AG20443 (cell line): ENCODE measurements at regions not wholly inside any gene's neighbourhood (a gene's known extent, or its start where the extent isn't known, plus 50 kb on each side); places are given as distances from the start of the nearest gene placed in this dataset.

Experiments
- DNase-seq: peaks from one replicate; pipeline ENCODE4 v3.0.0; 2012; ENCODE audit warnings: low spot score, mixed read lengths

DNA sequence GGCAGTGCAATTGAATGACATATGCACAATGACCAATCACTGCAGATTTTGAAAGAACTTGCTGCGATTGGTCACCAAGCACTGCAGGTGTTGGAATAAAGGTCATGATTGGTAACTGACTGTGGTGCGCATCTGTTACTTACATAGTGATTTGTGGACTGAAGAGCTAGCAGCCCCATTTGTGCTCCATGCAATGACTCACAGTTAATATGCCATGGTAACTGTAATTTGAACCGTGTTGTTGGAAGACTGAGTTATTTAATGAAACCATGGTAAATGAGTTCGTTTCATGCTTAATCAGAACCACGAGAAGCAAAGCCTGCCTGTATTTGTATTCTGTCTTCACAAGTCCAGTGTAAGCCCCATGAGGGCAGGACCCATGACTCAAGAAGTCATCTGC is 220.5 kb downstream of the TJP1 start:
- DNase-seq: no peak

DNA sequence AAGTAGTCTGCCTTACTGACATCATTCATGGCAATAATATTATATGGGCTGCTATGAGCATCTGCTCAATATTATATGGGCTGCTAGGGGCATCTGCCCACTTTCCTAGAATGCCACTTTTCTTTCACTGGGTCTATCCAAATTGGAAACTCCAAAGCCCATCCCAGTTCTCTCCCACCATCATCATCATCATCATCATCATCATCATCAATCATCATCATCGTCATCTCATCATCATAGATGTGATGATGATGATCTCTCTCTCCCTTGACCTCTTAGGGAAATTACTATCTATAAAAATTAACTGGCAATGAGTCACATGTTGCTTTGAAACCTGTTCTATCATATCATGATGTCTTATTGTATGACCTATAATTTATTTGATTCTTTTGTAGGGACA is 222.0 kb downstream of the TJP1 start:
- DNase-seq: no peak

DNA sequence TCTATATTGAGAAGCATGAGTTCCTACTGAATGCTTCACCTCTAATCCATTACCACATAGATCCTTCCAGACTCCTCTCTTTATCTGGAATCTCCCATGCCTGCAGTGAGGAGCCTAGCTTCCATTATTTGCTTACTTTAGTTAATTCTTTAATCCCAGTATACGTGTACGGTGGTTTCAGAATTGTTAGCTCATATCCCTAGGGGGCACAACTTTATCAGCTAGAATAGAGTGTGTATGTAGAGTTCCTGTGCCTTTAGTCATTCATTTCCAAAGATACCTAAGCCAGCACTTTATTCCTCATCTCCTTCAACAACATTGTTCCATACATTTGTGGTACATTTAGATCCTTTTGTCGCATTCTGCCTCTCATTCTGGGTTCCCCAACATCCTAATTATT is 226.0 kb downstream of the TJP1 start:
- no peak for DNase-seq

DNA sequence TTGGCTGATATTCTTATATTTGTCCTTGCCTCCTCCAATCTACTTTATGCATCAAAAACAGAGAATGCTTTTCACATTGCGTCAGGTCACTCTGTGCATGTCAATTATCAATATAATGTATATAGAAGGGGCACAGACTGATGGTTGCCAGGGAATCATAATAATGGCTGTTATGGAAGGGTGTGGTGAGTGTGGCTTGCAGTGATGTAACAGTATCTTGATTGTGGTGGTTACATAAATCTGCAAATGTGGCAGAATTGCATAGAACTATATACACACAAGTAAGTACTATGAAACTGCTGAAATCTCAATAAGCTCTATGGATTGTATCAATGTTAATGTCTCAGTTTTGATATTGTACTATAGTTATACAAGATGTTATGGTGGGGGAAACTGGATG is 228.6 kb downstream of the TJP1 start:
- DNase-seq: no peak

DNA sequence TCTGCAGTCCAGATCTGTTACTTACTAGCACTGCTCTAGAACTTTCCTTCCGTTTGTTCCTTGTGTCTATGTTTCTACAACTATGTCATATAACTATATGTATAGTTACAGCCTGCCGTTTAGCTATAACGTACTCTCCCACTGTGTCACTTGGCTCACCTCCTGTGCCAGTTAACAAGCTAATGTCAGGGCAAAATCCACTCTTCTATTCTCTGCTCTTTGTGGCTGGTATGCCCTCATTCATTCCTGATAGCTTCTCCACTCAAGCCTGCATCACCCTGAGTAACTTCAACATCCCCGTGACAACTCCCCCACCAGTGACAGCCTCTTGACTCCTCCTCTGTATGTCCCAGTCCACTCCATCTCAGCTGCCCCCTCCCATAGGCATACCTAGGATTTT is 229.2 kb downstream of the TJP1 start:
- no peak for DNase-seq

DNA sequence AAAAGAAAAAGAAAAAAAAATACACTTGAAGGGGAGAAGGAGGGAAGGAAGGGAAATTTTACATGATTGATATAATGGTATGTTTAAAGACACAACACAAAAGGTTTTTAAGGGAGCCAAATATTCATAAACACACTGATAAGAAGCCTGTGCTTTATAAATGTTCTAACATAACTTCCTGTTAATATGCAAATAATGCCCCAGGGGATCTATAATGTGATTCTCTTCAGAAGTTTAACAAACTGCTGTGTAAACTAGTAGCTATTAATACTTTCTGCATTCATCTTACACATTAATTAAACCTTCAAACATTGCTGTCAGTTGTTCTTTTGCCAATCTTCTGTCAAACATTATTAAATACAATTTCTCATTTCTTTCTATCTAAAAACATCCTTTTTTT is 231.6 kb downstream of the TJP1 start:
- DNase-seq: no peak

DNA sequence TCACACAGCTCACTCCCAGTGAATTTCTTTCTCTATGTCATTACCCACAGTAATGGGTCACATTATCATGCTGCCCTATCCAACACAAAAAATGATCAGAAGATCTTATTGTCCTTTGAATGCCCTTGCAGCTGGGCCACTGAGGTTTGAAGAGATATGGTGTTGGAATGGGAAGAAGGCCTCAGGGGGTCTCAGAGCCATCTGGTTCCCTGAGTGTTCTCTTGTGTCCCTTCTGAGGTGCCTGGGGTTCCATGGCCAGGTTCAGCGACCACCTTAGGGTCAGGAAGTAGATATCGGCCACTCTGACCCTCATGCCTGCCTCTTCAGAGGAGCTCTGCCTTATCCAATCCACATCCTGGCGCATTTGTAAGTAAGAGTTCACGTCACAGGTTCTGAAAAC is 232.3 kb downstream of the TJP1 start:
- DNase-seq: no peak

DNA sequence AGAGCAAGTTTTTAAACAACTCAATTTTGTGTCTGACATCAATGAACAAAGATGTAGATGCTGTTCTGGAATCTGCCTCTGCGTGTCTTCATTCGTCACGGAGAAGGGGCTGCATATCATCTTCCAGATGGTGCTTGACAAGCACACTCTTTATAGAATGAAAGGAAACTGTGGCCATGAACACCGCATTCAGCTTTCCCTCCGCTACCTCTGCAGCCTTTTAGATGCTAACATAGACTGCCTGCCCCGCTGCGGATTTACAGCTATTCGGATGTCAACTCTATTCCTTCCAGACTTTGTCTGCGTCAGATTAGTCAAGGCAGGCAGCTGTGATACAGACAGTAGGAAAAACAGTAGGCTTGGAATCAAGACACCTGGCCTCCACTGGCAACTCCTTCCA is 232.9 kb downstream of the TJP1 start:
- no peak for DNase-seq

DNA sequence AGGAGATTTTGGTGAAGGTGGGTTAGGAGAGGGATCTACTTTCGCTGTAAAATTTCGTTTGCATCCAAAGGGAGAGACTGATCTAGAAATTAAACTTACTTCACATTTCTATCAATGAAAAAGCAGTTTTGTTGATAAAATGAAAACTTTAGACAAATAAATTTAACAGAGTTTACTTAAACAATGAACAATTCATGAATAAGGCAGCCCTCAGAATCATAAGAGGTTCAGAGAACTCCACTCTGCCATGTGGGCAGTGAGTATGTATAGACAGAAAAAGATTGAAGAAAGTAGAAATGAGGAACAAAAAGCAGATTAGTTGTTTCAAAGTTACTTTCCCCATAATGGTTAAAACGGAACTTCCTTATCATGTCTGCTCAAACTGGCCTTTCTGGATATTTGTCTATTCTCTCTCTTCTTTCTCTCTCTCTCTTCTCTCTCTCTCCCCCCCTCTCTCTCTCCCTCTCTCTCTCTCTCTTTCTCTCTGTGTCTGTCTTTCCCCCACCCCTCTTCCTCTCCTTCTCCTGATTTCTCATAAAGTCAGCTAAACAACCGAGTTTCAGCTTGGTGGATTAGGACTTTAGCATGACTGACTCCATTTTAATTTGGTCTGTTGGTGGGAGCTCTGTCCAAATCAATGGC is 248.9 kb downstream of the TJP1 start:
- no peak for DNase-seq

DNA sequence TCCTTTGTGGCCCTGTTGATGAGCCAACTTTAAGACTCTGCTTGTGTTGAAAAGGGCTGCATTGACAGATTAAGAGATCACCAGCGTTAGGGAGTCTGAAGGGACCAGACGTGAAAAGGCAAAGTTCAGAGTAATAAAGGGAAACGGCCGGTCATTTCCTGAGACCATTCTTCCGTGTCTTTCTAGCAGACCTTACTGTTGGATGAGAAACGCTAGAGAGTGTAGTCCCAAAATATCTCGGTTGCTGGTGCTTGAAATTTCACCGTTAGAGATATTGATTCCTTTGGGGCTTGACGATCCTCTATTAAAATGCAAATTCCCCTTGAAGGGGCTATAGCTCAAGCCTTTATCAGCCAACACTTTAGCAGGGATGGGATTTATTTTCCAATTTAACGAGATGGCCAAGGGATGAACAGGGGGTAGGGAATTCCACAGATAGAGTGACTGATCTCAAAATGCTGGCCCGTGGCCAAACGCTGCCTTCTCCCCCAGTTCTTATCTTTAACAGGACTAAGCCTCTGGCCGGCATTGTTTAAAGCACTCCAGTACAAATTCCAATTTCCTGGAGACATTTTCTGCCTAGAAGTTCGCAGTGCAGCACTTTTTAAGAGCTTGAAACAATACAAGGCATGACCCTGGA is 250.4 kb downstream of the TJP1 start:
- DNase-seq: no peak

DNA sequence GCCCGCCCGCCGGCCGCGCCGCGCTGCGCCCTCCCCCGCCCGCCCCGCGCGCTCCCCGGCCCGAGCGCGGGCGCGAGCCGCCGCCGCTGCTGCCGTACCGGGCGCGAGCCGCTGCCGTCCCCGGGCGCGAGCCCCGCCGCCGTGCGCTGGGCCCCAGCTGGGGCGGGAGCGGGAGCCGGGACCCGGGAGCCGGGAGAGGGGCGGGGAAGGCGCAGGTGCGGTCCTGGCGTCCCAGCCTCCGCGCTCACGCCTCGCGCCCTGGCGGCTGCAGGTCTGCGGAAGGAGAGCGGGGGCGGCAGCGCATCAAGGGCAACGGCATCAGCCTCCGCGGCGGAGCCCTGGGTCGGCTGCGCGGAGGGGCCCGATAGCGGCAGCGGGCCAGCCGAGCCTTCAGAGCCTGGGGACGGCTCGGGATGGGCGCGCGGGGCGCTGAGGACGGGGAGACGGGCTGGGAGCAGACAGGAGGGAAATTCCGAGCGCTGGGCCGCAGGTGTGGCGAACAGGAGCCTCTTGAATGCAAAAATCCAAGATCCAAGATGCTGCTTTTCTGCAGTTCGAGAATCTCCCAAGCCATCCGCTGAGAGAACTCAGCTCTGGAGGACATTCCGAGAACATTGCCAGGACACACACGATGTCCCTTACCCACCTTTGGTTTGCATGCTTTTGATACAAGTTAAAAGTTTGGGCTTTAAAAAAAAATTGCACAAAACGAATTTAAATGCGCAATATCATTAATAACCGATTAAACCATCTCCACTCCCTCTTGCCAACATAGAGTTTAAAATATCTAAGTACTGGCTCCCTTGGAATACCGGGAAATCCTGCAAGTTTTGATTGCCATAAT is 251.1 kb downstream of the TJP1 start:
- peak; percentile 30 for DNase-seq

DNA sequence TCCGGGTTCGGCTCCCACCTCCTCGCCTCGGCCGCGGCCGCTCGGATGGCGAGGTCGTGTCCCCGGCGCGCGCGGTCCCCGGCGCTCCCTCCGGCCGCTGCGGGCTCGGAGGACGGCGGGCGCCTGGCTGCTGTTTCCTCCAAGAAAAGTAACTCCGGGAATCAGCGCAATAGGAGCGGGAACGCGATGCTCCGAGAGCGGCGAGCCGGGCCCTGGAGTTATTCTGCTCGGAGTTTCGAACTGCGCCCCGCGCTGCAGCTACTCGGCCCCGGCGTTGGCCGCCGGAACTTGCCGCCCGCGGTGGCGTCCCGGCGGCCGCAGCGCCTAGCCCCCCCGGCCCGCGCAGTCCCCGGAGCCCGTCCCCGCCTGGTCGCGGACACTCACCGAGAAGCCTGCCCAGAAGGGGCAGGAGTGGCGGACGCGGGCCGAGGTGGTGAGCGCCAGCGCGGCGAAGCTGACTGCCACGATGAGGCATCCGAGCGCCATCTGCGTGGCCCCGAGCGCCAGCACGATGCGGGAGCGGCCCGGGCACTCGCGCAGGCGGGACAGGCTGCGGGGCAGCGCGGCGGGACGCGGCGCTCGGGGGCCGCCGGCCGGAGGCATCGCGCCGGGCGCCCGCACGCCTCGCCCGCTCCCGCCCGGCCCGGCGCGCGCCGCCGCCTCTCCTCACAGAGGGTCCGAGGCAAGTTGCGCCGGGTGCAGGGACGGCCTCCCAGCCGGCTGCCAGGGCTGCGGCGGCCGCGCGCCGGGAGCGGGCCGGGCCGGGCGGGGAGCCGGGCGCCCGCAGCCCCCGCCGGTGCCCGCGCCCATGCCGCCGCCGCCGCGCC is 251.9 kb downstream of the TJP1 start:
- peak; percentile 35 for DNase-seq

DNA sequence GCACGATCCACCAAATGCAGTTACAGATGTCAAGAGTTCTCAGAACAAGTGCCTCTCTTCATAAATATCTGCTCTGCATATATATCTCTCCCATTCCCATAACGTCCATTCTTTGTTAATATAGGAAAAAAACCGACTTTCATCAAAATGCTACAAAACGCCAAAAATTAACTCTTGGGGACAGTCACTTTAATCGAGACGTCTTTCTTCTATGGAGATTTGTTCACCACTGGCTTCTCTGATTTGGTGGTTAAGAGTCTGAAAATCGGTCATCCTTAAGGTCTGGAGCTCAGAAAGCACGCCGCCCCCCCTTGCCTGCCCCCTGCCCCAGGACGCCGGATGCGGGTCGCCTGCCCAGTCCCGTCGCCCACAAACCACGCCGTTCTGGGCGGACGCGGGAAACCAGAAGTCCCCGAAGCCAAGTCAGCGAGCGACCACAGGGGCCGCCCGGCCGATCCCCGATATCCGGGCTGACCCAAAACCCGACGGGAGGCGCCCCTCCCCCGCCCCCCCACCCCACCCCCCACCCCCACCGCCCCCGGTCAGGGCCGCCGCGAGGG is 252.7 kb downstream of the TJP1 start:
- no peak for DNase-seq

DNA sequence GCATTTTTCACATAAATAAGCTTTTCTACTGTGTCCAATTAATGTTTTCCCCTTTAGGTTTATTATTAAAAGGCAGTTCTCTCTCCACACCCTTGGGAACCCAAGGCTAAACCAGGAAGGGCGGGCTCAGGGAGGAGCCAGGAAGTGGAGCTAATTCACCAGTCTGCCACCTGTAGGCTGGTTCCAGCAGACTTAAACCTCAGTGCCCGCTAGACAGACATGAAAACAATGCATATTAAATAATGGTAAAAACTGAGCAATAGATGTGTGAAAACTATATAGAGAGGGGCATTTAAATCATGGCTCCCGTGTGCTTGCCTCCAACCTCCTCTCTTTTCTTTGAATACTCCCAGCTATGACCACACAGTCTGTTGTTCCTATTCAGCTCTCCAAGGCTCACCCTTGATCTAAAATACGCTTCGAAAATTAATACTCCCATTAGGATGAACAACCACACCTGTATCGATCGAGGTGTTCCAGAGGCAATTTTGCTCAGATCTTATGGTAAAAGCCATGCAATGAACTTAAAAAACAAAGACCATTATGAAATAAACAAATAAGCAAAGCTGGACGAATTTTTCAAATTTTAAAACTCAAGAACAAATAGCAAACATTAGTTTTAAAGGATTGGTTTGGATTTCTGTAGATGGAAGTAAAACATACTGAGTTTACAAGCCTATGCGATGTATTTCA is 253.3 kb downstream of the TJP1 start:
- no peak for DNase-seq

DNA sequence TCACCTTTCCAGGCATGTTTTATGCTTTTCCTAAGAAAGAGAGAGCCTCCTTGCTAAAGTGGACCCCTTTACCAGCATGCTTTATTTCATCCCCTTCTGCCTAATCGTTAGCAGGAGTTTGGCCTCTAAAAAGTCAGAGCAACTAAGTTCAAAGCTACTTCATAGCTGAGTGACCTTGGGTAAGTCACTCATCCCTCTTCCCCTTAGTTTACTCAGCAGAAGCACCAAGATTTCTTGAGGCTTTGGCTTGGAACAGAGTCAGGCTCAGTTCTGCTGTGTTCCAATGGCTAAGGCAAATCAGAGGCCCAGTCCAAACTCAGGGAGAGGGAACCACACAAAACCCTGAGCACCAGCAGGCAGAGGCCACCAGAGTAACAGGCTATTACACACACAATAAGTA is 254.9 kb downstream of the TJP1 start:
- no peak for DNase-seq

DNA sequence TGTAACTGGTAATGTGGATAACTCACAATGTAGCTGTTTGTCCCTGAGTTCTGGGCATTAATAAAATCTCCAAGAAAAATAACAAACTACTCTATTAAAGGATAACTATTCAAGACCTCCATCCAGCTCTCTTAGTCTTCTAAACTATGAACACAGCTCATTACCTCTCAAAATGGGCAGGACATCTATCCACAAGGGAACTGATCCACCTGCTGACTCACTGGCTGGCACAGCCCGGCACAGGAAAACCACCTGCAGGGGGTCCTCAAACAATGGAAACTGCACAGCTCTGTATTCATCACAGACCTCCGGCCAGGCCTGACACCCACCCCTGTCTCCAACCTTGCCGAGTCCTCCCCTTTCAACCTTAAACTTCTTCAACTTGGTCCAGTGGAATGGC is 255.4 kb downstream of the TJP1 start:
- DNase-seq: no peak

DNA sequence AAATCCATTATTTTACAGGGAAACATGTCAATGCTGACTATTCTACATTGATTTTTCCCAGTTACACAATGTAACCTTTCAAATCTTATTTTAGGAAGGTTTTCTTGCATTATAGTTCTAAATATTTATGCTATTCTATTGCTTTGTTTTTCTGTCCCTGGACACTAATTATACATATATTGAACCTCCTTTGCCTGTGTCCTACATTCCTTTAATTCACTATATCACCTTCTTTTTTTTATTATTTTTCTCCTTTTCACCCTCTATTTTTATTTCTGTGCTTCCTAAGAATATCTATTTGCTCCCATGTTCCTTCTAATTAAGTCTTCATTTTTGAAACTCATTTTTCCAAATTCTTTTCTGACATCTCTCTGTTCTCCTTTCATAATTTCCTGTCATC is 259.2 kb downstream of the TJP1 start:
- DNase-seq: no peak

DNA sequence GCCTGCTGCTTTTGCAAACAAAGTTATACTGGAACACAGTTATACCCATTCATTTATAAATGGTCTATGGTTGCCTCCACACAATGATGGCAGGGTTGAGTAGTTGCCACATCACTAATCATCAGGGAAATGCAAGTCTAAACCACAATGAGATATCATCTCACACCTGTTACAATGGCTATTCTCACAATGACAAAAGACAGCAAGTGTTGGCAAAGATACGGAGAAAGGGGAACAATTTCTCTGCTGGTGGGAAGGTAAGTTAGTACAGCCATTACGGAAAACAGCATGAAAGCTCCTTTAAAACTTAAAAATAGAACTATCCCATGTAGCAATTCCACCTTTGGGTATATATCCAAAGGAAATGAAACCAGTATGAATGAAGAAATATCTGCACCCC is 261.4 kb downstream of the TJP1 start:
- no peak for DNase-seq

DNA sequence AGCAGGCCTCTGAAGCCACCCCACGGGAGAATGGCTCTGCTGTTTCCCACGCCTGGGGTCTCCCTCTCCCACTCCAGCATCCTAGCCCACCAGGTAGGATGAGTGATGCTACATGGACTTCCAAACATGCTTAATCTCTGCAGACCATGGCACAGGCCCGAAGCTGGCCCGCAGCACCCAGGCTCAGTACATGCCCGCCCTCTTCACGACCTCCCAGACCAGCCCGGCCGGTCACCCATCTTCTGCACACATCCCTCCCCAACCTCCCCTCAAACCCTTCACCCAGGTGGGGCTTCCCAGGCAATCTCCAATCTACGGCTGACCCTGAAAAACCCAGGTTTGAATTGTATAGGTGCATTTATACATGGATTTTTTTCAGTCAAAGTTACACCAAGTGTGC is 264.0 kb downstream of the TJP1 start:
- no peak for DNase-seq

DNA sequence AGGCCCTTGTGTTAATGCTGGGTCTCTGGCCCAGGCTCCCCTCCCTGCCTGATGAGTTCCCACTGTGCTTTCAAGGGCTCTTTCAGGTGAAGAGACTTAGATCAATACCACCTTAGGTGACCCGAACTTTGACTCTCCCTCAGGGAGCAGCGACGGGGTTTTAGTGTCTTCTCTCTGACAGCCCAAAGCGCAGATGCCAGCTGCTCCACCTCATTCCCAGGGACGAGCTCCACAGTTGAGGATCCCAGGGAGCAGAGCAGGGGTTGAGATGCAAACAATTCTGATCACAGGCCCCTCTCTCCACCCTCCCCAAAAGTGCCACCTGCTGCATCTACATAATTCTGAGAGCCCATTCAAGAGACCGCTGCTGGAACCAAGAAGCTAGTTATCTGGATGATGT is 265.1 kb downstream of the TJP1 start:
- DNase-seq: no peak

DNA sequence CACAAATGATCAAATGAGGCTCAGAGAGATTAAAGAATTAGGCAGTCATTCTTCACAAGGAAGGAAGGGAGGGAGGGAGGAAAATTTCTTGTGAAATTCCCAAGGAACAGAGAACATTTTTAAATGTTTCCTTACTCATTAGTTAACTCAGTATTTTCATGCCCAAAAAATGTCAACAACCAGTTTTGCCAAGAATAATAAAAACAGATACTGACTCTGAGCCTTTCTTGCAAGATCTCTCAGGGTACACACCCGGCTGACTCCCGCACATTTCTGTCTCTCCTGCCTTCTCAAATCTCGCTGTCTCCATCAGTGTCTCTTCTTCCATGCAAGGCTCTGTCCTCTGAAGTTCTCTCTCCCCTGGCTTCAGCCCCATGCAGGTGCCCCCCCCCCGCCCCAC is 265.9 kb downstream of the TJP1 start:
- peak; percentile 65 for DNase-seq

DNA sequence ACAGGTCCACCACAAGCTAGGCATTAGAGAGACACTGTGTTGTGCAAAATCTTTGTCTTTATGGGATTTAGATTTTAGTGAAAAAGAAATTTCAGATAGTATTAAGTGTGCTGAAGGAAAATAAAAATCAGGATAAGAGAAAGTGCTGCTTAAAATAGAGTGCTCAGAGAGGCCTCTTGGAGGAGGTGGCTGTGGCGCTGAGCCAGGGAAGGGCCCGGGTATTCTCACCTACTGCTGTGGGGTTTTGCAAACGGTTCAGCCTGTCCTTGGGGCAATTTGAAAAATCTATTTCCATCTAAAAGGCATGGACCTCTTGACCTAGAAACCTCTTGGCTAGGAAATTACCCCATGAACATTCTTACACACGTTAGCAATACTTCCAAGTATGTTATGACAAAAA is 267.7 kb downstream of the TJP1 start:
- no peak for DNase-seq
